Smooth muscle cell (in vitro differentiated cells): ENCODE measurements at regions not wholly inside any gene's neighbourhood (a gene's known extent, or its start where the extent isn't known, plus 50 kb on each side); places are given as distances from the start of the nearest gene placed in this dataset.

Experiments used
- DNase-seq: peaks from one replicate; lab custom pipeline; 2025; ENCODE audit not compliant: unreplicated experiment; lab: John Stamatoyannopoulos, UW
- H2AFZ ChIP-seq: fragments of 200-600 bp; sonication (generic); 2 replicates; pipeline ENCODE4 v1.6.0; 2016; ENCODE audit warnings: antibody characterized with exemption, low read depth, mild to moderate bottlenecking
- H3F3A ChIP-seq: fragments of 200-600 bp; sonication (generic); 2 replicates; pipeline ENCODE4 v1.6.0; 2017; ENCODE audit warnings: antibody characterized with exemption, low read depth
- H3K27ac ChIP-seq: fragments of 200-600 bp; sonication (generic); 2 replicates; pipeline ENCODE4 v1.5.1; 2016; ENCODE audit warnings: low read depth, mild to moderate bottlenecking
- H3K27me3 ChIP-seq: fragments of 200-600 bp; sonication (generic); 2 replicates; pipeline ENCODE4 v1.6.1; 2016; ENCODE audit warnings: low read depth, mild to moderate bottlenecking
- H3K36me3 ChIP-seq: fragments of 200-600 bp; sonication (generic); 2 replicates; pipeline ENCODE4 v1.5.1; 2016; ENCODE audit warnings: low read depth
- H3K4me1 ChIP-seq: fragments of 200-600 bp; sonication (generic); 2 replicates; pipeline ENCODE4 v1.5.1; 2016; ENCODE audit warnings: low read depth
- H3K4me2 ChIP-seq: fragments of 200-600 bp; sonication (generic); 2 replicates; pipeline ENCODE4 v1.6.0; 2016; ENCODE audit warnings: mild to moderate bottlenecking
- H3K4me3 ChIP-seq: fragments of 200-600 bp; sonication (generic); 2 replicates; pipeline ENCODE4 v1.5.1; 2016; ENCODE audit warnings: mild to moderate bottlenecking
- H3K79me2 ChIP-seq: fragments of 200-600 bp; sonication (generic); 2 replicates; pipeline ENCODE4 v1.6.0; 2016; ENCODE audit warnings: low read depth, mild to moderate bottlenecking
- H3K9ac ChIP-seq: fragments of 200-600 bp; sonication (generic); 2 replicates; pipeline ENCODE4 v1.6.0; 2016; ENCODE audit warnings: low read depth
- H3K9me3 ChIP-seq: fragments of 200-600 bp; sonication (generic); replicated peaks from 2 replicates; pipeline ENCODE4 v1.5.1; 2016; ENCODE audit warnings: low read depth
- H4K20me1 ChIP-seq: fragments of 200-600 bp; sonication (generic); 2 replicates; pipeline ENCODE4 v1.6.0; 2016; ENCODE audit warnings: low read depth
- WGBS: methylation state at CpG from one replicate; pipeline ENCODE4 v1.1.7; 2016; ENCODE audit warnings: low lambda C conversion rate; 5-methylcytosine and 5-hydroxymethylcytosine counted together
- TF ChIP-seq, protein P1 (sequence below): fragments of 200-600 bp; sonication (generic); IDR thresholded peaks from 2 replicates; pipeline ENCODE4 v1.5.1; 2017; ENCODE audit warnings: borderline replicate concordance, mild to moderate bottlenecking, antibody characterized with exemption; ENCODE audit not compliant: insufficient read depth, poor library complexity, severe bottlenecking

DNA sequence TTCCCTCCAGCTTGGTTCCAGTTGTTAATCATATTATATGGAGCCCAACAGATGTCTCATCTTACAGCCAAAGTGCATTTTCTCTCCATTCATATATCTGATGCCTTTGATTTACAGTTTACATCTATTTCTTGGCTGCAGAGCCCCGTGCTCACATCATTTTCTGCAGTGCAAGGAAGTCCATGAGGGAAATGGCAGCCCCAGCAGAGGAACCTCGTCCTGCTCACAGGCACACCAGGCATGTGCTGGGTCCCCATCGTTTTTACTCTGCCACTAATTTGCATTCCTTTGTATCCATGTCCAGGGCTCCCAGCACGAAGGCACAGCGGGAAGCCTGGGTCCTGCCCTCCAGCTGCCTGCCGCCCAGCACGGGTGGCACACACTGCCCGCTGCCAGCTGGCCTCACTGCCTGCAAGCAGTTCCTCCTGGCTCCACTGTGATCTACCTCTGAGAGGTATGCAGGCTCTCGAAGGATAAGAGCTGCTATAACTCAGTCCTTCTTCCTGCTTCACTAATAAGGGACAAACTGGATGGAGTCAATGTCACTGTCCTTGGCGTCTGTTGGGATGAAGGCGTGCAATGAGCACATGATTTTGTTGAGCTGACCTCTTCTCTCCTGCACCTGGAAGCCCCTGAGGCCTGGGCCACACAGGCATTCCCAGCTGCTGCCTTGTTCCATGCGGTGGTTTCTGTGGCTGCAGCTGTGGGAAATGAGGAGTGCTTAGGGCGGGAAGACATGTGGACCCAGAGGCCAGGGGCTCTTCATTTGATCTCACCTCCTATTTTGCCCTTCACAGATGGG, 583.6 kb upstream of the MGMT start:
- Histone ChIP-seq H3K4me1 (no peaks in the 10 kb centered on the region), H3K4me3 (no peak overlapping the region), H3K4me2 (no peak overlapping the region), H3K79me2 (no peaks in the 10 kb centered on the region), H3K9me3 (no peaks in the 10 kb centered on the region), H2AFZ (no peak overlapping the region), H3K27me3 (no peaks in the 10 kb centered on the region), H3K36me3 (no peaks in the 10 kb centered on the region), H3K9ac (no peak overlapping the region), H3K27ac (no peak overlapping the region), H4K20me1 (no peaks in the 10 kb centered on the region), H3F3A (no peaks in the 10 kb centered on the region)
- 88% methylated on average over 13 of the region's 13 CpGs for WGBS
- no peak for DNase-seq
- TF ChIP-seq, protein P1, sequence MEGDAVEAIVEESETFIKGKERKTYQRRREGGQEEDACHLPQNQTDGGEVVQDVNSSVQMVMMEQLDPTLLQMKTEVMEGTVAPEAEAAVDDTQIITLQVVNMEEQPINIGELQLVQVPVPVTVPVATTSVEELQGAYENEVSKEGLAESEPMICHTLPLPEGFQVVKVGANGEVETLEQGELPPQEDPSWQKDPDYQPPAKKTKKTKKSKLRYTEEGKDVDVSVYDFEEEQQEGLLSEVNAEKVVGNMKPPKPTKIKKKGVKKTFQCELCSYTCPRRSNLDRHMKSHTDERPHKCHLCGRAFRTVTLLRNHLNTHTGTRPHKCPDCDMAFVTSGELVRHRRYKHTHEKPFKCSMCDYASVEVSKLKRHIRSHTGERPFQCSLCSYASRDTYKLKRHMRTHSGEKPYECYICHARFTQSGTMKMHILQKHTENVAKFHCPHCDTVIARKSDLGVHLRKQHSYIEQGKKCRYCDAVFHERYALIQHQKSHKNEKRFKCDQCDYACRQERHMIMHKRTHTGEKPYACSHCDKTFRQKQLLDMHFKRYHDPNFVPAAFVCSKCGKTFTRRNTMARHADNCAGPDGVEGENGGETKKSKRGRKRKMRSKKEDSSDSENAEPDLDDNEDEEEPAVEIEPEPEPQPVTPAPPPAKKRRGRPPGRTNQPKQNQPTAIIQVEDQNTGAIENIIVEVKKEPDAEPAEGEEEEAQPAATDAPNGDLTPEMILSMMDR = no peak

DNA sequence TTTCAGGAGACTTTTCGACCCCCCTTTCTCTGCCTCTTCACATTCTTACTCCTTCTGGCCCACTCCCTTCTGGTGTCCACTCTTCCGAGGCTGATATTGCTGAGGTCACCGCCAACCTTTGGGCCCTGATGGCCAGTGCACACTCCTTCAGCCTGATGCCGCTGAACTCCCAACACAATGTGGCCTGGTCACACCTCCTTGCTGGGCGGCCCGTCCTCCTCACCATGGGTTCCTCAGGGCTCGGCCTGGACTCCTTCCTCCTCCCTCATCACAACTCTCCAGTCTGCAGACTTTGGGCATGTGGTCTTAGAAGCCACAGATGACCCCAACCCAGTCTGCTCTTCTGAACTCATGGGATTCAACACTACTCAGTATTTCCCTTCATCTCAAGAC, 583.0 kb upstream of the MGMT start:
- TF ChIP-seq, protein P1 = no peak
- no peaks in the 10 kb centered on the region for H4K20me1 ChIP-seq
- no peak overlapping the region for H3K4me3 ChIP-seq
- H3K27me3 ChIP-seq = no peaks in the 10 kb centered on the region
- H3K27ac ChIP-seq = no peak overlapping the region
- H3K79me2 ChIP-seq = no peaks in the 10 kb centered on the region
- no peaks in the 10 kb centered on the region for H3K9me3 ChIP-seq
- H3K36me3 ChIP-seq = no peaks in the 10 kb centered on the region
- H3K4me2 ChIP-seq = no peak overlapping the region
- H2AFZ ChIP-seq = no peak overlapping the region
- H3F3A ChIP-seq = no peaks in the 10 kb centered on the region
- no peak for DNase-seq
- H3K4me1 ChIP-seq = no peaks in the 10 kb centered on the region
- WGBS = 88% methylated on average over 7 of the region's 7 CpGs
- H3K9ac ChIP-seq = no peak overlapping the region

DNA sequence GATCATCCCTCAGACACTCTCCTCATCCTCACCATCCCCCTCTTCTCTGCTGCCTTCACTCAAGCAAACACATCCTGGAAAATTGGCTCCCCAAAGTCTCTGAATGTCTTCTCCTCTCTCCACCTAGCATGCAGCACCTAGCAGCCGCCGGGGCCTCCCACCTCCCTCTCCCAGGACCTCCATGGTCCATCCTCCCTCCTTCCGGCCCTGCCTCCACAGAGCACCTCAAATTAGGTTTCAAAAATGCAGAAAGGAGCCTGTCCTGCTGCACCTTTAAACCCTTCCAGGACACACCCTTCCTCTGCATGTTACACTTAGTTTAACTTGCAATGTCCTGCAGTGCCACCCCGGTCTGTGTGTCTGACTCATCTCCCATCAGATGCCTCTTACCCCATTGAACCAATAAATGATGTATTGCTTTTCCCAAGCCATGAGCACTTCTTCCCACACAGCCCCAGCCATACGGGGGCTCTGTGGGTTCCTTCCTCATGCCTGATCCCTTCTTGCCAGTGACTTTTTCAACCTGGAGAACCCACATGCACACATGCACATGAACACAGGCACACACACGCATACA, 582.5 kb upstream of the MGMT start:
- TF ChIP-seq, protein P1 = no peak
- no peaks in the 10 kb centered on the region for H3K36me3 ChIP-seq
- no peak overlapping the region for H3K9ac ChIP-seq
- no peak overlapping the region for H3K27ac ChIP-seq
- no peaks in the 10 kb centered on the region for H3K4me1 ChIP-seq
- H3K9me3 ChIP-seq = no peaks in the 10 kb centered on the region
- 88% methylated on average over 6 of the region's 6 CpGs for WGBS
- H3F3A ChIP-seq = no peaks in the 10 kb centered on the region
- H3K4me3 ChIP-seq = no peak overlapping the region
- H3K27me3 ChIP-seq = no peaks in the 10 kb centered on the region
- no peak for DNase-seq
- no peaks in the 10 kb centered on the region for H4K20me1 ChIP-seq
- no peak overlapping the region for H2AFZ ChIP-seq
- H3K79me2 ChIP-seq = no peaks in the 10 kb centered on the region
- H3K4me2 ChIP-seq = no peak overlapping the region
